ENCODE measurements at regions not wholly inside any gene's neighbourhood (a gene's known extent, or its start where the extent isn't known, plus 50 kb on each side); places are given as distances from the start of the nearest gene placed in this dataset.
A peak's percentile ranks its signal among the peaks of the same experiment; 100 is the strongest.

DNA sequence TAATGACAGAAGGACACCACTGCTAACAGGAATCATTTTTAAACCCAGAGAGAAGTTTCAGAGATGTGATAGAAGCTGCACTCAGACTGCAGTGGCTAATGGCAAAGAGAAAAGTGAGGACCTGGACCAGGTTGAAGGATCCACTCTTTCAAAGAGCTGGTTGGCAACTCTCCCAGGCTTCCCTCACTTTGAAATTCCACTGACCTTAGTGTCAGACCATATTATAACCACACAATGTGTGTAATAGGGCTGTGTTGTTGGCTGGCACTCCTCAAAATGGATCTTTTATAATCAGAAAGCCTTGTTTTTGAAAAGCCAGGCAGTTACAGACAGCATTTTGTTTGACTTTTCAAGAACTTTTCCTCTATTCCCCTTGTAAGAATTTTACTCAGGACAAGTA lies 280.7 kb downstream of the PRELID2 start:
- Histone ChIP-seq H4K20me1 (ENCODE audit: insufficient read depth, low read length) (no peaks in the 10 kb centered on the region), H3K4me1 (ENCODE audit: control insufficient read depth, insufficient read depth, low read length) (no peaks in the 10 kb centered on the region; the same call in 1 of the 2 replicates), H4K5ac (ENCODE audit: low read depth, low read length) (no peak overlapping the region), H3K23ac (ENCODE audit: low read depth, low read length) (no peak overlapping the region), H2AK5ac (ENCODE audit: low read depth, low read length) (no peak overlapping the region), H3K27ac (ENCODE audit: insufficient read depth, low read length) (no peak overlapping the region), H2BK15ac (ENCODE audit: low read depth, low read length) (no peak overlapping the region), H3K79me1 (ENCODE audit: low read depth in 1 of 2, low read length in 2 of 2) (no peaks in the 10 kb centered on the region), H3K36me3 (ENCODE audit: control insufficient read depth, insufficient read depth, low read length) (no peaks in the 10 kb centered on the region), H3K18ac (ENCODE audit: low read depth, low read length) (no peak overlapping the region), H3K9me3 (ENCODE audit: control insufficient read depth, insufficient read depth, low read length) (no peaks in the 10 kb centered on the region), H3K9ac (ENCODE audit: low read depth, low read length) (no peak overlapping the region), H2BK5ac (ENCODE audit: low read depth, low read length, poor library complexity, severe bottlenecking) (no peak overlapping the region), H3K9me1 (ENCODE audit: insufficient read depth, low read length) (no peaks in the 10 kb centered on the region), H2AK9ac (replicated peaks; ENCODE audit: low read depth, low read length, poor library complexity) (no peak overlapping the region), H3K4ac (ENCODE audit: low read depth, low read length) (no peak overlapping the region), H4K91ac (ENCODE audit: insufficient read depth, low read depth, low read length) (no peak overlapping the region), H2BK120ac (ENCODE audit: low read depth, low read length) (peak overlapping the region; percentile 24; the same call in 1 of the 2 replicates), H3K4me2 (ENCODE audit: low read depth, low read length) (no peak overlapping the region), H2AFZ (replicated peaks; ENCODE audit: low read length, poor library complexity) (no peak overlapping the region), H3K56ac (ENCODE audit: extremely low read depth, insufficient read depth, low read length) (no peak overlapping the region), H2BK20ac (ENCODE audit: low read depth, low read length) (no peak overlapping the region), H3K14ac (replicated peaks; ENCODE audit: low read depth, low read length) (no peak overlapping the region), H4K8ac (ENCODE audit: low read depth in 2 of 2, low read length in 2 of 2) (no peak overlapping the region), H3K27me3 (ENCODE audit: control insufficient read depth, insufficient read depth, low read length) (no peaks in the 10 kb centered on the region), H3K4me3 (ENCODE audit: insufficient read depth, low read depth, low read length) (no peak overlapping the region)
- dilution Hi-C loops (cut with HindIII; ENCODE audit: low sequenced_read_pairs, unreplicated experiment), result no loop called here
- DNase-seq, result peak; percentile 73
- ChIA-PET CTCF (no interaction called here), POLR2A (ENCODE audit: unreplicated experiment) (no interaction called here)
- BruUV-seq (replicated peaks), result no TSS peak
- in situ Hi-C loops (cut with MboI; ENCODE audit: low sequenced_read_pairs), result no loop called here
- TF ChIP-seq CEBPB (IDR thresholded peaks at IDR 0.05; ENCODE audit: low read depth, low read length) (no peak), CHD1 (IDR thresholded peaks at IDR 0.05; ENCODE audit: low read depth, low read length) (no peak), POLR2A (IDR thresholded peaks at IDR 0.05; ENCODE audit: low read depth, low read length) (no peak), MAZ (IDR thresholded peaks at IDR 0.05; ENCODE audit: borderline replicate concordance, low read depth, low read length) (no peak), BHLHE40 (IDR thresholded peaks at IDR 0.05; ENCODE audit: low read depth, low read length) (no peak), RAD21 (IDR thresholded peaks at IDR 0.05; ENCODE audit: low read length) (no peak), SMC3 (IDR thresholded peaks at IDR 0.05; ENCODE audit: low read depth, low read length) (no peak), MAFK (IDR thresholded peaks at IDR 0.05; ENCODE audit: low read depth, low read length) (no peak), NFE2L2 (IDR thresholded peaks at IDR 0.05; ENCODE audit: low read depth, low read length) (no peak), MXI1 (IDR thresholded peaks at IDR 0.05; ENCODE audit: borderline replicate concordance, low read depth, low read length) (no peak)
- TF ChIP-seq, protein P1, sequence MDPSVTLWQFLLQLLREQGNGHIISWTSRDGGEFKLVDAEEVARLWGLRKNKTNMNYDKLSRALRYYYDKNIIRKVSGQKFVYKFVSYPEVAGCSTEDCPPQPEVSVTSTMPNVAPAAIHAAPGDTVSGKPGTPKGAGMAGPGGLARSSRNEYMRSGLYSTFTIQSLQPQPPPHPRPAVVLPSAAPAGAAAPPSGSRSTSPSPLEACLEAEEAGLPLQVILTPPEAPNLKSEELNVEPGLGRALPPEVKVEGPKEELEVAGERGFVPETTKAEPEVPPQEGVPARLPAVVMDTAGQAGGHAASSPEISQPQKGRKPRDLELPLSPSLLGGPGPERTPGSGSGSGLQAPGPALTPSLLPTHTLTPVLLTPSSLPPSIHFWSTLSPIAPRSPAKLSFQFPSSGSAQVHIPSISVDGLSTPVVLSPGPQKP (IDR thresholded peaks at IDR 0.05; ENCODE audit: borderline replicate concordance, low read depth, low read length), result no peak
- TF ChIP-seq, protein P2, sequence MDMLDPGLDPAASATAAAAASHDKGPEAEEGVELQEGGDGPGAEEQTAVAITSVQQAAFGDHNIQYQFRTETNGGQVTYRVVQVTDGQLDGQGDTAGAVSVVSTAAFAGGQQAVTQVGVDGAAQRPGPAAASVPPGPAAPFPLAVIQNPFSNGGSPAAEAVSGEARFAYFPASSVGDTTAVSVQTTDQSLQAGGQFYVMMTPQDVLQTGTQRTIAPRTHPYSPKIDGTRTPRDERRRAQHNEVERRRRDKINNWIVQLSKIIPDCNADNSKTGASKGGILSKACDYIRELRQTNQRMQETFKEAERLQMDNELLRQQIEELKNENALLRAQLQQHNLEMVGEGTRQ (IDR thresholded peaks at IDR 0.05; ENCODE audit: low read depth, low read length), result no peak
- TF ChIP-seq, protein P3, sequence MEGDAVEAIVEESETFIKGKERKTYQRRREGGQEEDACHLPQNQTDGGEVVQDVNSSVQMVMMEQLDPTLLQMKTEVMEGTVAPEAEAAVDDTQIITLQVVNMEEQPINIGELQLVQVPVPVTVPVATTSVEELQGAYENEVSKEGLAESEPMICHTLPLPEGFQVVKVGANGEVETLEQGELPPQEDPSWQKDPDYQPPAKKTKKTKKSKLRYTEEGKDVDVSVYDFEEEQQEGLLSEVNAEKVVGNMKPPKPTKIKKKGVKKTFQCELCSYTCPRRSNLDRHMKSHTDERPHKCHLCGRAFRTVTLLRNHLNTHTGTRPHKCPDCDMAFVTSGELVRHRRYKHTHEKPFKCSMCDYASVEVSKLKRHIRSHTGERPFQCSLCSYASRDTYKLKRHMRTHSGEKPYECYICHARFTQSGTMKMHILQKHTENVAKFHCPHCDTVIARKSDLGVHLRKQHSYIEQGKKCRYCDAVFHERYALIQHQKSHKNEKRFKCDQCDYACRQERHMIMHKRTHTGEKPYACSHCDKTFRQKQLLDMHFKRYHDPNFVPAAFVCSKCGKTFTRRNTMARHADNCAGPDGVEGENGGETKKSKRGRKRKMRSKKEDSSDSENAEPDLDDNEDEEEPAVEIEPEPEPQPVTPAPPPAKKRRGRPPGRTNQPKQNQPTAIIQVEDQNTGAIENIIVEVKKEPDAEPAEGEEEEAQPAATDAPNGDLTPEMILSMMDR (conservative IDR thresholded peaks at IDR 0.05; ENCODE audit: low read depth, low read length), result no peak
- intact Hi-C loops (cut with micrococcal nuclease), result no loop called here
- peak; percentile 48; the same call in 1 of the 2 replicates for ATAC-seq (ENCODE audit: low read depth)

Data from IMR-90 (cell line).